ENCODE measurements at regions not wholly inside any gene's neighbourhood (a gene's known extent, or its start where the extent isn't known, plus 50 kb on each side); places are given as distances from the start of the nearest gene placed in this dataset.
"Not testable (repeated sequence)": the region's sequence is repeated elsewhere in the genome, so short reads cannot be mapped to it uniquely, and the experiment has no call there.

DNA sequence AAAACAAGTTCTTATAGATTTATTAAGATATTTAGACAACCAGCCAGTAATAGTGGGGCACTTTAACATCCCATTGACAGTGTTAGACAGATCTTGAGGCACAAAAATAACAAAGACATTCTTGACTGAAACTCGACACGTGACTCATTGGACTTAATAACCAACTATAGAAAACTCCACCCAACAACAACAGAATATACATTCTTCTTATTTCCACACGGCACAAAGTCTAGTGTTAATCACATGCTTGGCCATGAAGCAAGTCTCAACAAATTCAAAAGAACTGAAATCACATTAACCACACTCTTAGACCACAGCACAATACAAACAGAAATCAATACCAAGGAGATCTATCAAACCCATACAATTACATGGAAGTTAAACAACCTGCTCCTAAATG, 138.1 kb downstream of the ARL5B start:
- H3K4me3 ChIP-seq (ENCODE audit: low read length): no peak overlapping the region
- no peak for DNase-seq (ENCODE audit: low read depth)
- no peak for TF ChIP-seq CTCF (conservative IDR thresholded peaks at IDR 0.05; ENCODE audit: low read length)

DNA sequence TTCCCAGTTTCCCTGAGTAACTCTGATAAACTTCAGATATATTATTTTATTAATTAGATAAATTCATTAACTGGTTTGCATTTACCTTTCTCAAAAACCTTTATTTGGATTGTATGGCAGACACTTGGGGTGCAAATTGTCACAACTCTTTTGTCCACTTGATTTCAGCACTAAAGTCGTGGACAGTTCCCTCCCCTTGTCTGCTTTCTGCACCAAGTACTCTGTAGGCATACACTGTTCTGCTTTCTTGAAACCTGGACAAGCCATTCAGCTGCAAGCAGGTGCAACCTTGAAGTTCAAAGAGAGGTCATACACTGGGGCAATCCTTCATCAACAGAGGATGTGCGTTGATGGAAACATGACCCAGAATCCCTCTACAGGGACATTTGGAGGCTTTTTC, 162.9 kb downstream of the ARL5B start:
- no peak overlapping the region for H3K4me3 ChIP-seq (ENCODE audit: low read length)
- no peak for TF ChIP-seq CTCF (conservative IDR thresholded peaks at IDR 0.05; ENCODE audit: low read length)
- DNase-seq (ENCODE audit: low read depth): no peak

- no peak for TF ChIP-seq CTCF (conservative IDR thresholded peaks at IDR 0.05; ENCODE audit: low read length)
- no peak overlapping the region for H3K4me3 ChIP-seq (ENCODE audit: low read length)
- DNase-seq (ENCODE audit: low read depth): no peak
These were observed 170.0 kb downstream of the ARL5B start for GRCh38 chr10:18829259-18829658.

DNA sequence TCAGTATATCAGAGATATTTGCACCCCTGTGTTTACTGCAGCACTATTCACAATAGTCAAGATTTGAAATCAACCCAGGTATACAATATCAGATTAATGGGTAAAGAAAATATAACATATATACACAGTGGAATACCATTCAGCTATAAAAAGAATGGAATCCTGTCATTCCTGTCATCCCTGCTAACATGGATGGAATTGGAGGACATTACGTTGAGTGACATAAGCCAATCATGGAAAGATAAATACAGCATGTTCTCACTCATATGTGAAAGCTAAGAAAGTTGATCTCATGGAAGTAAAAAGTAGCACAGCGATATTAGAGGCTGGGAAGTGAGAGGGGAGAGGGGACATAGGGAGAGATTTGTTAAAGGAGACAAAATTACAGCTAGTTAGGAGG, 171.0 kb downstream of the ARL5B start:
- no peak for DNase-seq (ENCODE audit: low read depth)
- no peak for TF ChIP-seq CTCF (conservative IDR thresholded peaks at IDR 0.05; ENCODE audit: low read length)
- no peak overlapping the region for H3K4me3 ChIP-seq (ENCODE audit: low read length)

GRCh38 chr10:18856623-18857022, 192.0 kb upstream of the MALRD1 start:
- DNase-seq (ENCODE audit: low read depth); H3K4me3 ChIP-seq (ENCODE audit: low read length): not testable (repeated sequence)

DNA sequence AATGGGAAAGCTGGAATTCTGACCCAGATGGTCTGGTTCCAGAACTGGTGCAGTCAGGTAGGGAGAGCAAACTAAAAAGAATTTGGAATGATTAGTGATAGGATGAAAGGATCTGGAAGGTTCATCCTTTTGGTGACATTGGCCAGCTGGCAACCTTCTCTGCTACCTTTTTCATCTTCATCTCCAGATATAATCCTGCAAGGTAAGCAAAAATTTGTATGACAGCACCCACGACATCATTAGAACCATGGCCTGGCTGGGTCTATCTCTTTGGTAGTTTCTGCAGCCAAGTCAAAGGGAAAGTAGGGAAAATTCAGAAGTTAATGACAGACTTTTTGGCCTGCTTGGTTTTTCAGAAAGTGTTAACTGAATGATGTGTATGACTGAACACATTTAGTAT, 188.9 kb upstream of the MALRD1 start:
- H3K4me3 ChIP-seq (ENCODE audit: low read length): no peak overlapping the region
- no peak for DNase-seq (ENCODE audit: low read depth)
- no peak for TF ChIP-seq CTCF (conservative IDR thresholded peaks at IDR 0.05; ENCODE audit: low read length)

GRCh38 chr10:18860186-18860585, 188.4 kb upstream of the MALRD1 start:
- DNase-seq (ENCODE audit: low read depth): no peak
- no peak for TF ChIP-seq CTCF (conservative IDR thresholded peaks at IDR 0.05; ENCODE audit: low read length)
- H3K4me3 ChIP-seq (ENCODE audit: low read length): no peak overlapping the region

- DNase-seq (ENCODE audit: low read depth): no peak
- H3K4me3 ChIP-seq (ENCODE audit: low read length): no peak overlapping the region
- no peak for TF ChIP-seq CTCF (conservative IDR thresholded peaks at IDR 0.05; ENCODE audit: low read length)
These were observed 187.9 kb upstream of the MALRD1 start for GRCh38 chr10:18860631-18861240.
